Skeletal muscle cell (primary cell): ENCODE measurements at regions not wholly inside any gene's neighbourhood (a gene's known extent, or its start where the extent isn't known, plus 50 kb on each side); places are given as distances from the start of the nearest gene placed in this dataset.

Experiments
- DNase-seq: peaks from one replicate; pipeline ENCODE4 v3.0.0-alpha.2; 2010; ENCODE audit warnings: low read depth
- H3K4me3 ChIP-seq: 2 replicates; pipeline ENCODE4 v1.5.1; 2011; ENCODE audit warnings: low read depth, mild to moderate bottlenecking, control low read depth, low read length, moderate library complexity

- no peak for DNase-seq
- no peak overlapping the region for H3K4me3 ChIP-seq
Measured at GRCh38 chr21:38556390-38556789, 58.1 kb upstream of the ERG start.

- DNase-seq = no peak
- H3K4me3 ChIP-seq = no peak overlapping the region
Measured at GRCh38 chr21:38561205-38561604, 62.9 kb upstream of the ERG start.

DNA sequence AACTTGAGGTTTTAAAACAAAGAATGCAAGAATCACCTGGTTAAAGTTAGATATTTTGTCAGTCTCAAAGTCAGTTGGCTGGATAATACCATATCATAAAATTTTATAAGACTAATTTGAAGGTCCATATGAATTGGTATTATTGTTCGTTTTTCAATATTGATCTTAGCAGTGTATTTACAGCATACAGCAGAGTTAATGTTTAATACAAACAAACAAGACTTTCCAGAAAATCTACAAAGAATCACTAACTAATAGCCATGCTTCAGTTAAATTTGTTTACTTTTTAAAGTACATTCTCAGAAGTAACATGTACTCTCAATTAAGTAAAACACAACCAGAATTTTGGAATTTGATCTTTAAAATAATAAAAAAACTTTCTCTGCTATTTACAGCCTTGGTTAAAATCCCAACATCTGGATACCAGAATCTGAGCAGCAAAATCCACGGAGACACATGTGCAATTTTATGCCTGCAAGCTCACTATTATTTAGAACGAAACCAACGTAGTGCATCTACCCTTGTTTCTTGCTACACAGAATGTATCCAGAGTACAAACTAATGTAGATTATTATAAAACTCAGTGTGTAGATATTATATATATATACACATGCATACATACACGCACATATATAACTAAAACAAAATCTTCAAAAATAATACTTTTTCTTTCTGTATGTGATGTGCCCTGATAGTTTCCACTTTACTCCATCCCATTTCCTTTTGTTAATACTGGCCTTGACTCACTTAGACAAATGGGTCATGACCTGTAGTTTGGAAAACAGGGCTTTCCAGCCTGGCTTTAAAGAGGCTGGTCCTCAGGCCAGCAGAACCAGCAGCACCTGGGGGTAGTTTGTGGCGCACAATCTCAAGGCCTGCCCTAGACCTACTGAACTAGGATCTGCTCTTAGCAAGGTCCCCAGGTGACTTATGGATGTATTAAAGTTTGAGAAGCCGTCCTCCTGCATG is 63.6 kb upstream of the ERG start:
- no peak overlapping the region for H3K4me3 ChIP-seq
- no peak for DNase-seq

DNA sequence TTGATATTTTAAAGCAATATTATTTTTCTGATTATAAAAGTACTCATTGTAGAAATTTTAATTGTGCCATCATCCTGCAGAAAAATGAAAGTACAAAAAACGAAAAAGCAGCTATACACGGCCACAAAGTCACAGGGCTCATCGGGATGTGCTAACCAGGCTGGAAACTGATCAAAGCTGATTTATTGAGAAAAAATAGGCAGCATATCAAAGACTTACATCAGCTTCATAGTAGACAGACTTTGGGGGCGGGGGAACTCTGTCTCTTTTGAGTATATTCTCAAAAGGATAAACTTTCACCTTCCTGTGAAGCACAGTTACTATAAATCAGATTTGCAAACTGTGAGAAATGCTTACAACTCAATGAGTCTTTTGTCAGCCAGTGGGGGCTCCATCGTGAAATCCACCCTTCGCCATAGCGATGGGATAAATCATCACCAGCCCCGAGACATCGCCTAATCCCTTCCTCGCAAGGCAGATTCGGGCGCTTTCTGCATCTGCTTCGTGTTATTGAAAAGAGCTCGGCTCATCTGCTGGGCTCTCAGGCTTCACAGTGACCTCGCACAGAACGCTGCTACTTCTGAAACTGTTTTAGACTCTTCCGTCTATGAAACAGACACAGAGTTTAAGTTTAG is 69.2 kb upstream of the ERG start:
- H3K4me3 ChIP-seq = peak overlapping the region; percentile 27
- DNase-seq = peak; percentile 39

GRCh38 chr21:38567970-38568360 is 69.7 kb upstream of the ERG start:
- no peak for DNase-seq
- peak overlapping the region; percentile 27 for H3K4me3 ChIP-seq

DNA sequence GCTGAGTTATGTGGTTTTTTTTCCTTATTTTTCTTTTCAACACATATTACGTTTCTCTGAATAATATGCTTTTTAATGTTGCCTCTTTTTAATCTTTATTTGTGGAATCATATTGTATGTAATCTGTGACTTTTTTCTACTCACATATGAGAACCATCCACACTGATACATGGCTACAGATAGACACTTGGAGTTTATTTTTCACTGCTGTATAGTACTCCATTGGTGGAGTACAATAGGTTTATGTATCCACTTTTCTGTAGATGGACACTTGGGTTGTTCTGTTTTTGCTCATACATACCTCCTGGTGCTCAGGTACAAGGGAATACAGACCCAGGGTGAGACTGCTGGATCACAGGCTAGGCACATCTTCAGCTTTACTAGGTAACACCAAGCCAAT is 71.5 kb upstream of the ERG start:
- DNase-seq = no peak
- no peak overlapping the region for H3K4me3 ChIP-seq

GRCh38 chr21:38570596-38570995 is 72.3 kb upstream of the ERG start:
- DNase-seq = no peak
- H3K4me3 ChIP-seq = no peak overlapping the region

DNA sequence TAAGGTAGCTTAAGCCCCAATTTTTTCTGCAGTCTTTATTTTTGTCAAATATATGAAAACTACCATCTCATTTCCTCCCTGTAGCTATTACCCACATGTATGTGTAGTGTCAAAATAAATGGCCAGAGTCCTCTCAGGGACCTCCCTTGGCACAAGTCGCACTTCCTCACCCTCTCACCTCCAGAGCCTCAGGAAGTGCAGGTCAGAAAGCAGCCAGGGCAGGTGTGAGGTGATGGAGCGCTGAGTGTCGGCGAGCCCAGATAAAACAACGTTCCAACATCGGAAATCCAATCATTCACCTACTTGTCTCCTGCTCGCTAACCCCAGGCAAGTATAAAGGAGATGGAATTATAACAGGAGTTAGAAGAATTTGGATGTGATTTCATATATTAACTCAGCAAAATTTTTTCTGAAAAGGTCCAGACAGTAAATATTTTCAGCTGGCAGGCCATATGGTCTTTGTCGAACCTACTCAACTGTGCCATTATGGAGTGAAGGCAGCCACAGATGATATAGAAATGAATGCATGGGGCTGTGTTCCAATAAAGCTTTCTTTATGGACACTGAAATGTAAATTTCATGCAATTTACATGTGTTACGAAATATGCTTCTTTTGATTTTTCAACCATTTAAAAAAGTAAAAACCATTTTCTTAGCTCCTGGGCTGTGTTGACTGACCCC is 76.8 kb upstream of the ERG start:
- no peak overlapping the region for H3K4me3 ChIP-seq
- no peak for DNase-seq

DNA sequence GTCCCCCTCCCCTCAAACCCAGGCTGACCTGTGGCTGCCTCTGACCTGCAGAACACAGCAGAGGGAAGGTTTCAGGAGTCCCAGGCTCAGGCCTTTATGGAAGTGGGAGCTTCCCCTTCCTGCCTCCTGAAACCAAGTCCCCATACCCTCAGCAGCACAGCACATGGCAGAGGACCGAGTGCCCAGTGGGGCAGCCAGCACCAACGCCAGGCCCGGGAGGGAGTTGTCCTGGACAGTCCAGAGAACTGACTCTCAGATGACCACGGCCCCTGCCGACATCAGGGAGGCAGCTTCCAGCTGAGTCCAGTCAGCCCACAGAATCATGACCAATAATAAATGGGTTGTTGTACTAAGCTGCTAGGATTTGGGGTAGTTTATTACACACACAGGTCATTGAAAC is 79.6 kb upstream of the ERG start:
- H3K4me3 ChIP-seq = no peak overlapping the region
- no peak for DNase-seq

DNA sequence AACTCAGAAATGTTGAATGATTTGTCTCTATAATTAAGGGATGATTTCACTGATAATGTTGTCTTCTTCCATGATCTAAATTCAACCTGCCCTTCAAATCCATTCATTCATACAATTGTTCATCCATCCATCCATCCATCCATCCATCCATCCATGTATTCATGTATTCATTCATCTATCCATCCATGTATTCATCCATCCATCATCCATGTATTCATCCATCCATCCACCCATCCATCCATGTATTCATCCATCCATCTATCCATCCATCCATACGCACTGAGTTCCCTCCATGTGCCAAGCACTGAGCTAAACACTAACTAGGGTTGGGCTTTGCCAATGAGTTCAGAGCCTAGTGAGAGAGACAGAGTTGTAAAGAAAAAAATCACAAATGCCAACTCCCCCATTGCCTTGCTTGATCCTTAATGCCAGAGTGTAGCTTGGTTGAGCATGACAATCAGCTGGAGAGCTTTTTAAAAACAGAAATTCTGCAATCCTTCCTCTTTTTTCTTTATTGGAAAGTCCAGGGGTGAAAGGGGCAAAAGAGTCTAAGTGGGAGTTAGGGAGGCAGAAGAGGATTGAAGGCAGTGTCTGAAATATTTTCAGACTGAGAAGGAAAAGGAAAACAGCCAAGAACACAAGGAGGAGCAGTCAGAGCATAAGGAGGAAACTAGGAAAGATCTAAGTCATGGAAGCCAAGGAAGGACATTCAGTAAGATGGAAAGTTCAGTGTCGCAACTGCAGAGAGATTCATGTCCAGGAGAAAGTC is 92.4 kb upstream of the ERG start:
- no peak for DNase-seq
- no peak overlapping the region for H3K4me3 ChIP-seq

- no peak overlapping the region for H3K4me3 ChIP-seq
- DNase-seq = no peak
Measured at GRCh38 chr21:38591218-38591537, 92.9 kb upstream of the ERG start.

GRCh38 chr21:38596264-38597042 is 98.2 kb upstream of the ERG start:
- H3K4me3 ChIP-seq = no peak overlapping the region
- no peak for DNase-seq

DNA sequence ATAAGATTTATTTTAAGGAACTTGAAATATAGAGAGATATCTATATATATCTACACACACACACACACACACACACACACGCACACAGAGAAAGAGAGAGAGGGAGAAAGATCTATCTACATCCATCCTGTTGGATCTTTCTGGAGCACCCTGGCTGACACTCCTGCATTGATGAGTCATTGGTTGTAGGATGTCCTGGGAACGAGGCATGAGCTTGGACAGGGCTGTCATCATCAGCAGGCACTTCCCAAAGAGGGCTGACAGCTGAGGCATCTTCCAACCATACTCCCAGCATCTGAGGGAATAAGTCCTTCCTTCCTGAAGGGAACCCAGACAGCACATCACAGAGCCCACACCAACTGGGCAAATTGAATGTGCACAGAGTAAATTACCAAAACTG is 99.1 kb upstream of the ERG start:
- DNase-seq = no peak

DNA sequence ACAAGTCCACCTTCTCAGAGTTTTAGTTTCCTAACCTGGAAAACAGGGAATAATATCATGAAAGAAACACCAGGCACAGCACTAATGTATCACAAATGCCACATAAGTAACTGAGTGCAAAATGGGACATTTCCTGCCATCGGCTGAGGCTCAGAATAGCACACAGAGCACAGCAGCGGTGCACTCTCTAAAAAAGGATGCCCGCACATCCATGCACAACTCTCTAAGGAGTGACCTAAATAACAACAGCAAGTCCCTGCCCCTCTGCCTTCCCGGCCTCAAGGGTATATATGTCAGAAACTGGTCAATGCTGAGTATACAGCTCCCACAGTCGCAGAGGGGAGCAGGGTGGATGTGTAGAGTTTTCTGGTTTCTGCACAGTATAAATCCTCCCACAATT is 100.1 kb upstream of the ERG start:
- no peak overlapping the region for H3K4me3 ChIP-seq
- no peak for DNase-seq

More for the DNA sequence above, 99.1 kb upstream of the ERG start:
- no peak overlapping the region for H3K4me3 ChIP-seq

- DNase-seq = no peak
Measured at GRCh38 chr21:38599381-38599975, 101.2 kb upstream of the ERG start.

DNA sequence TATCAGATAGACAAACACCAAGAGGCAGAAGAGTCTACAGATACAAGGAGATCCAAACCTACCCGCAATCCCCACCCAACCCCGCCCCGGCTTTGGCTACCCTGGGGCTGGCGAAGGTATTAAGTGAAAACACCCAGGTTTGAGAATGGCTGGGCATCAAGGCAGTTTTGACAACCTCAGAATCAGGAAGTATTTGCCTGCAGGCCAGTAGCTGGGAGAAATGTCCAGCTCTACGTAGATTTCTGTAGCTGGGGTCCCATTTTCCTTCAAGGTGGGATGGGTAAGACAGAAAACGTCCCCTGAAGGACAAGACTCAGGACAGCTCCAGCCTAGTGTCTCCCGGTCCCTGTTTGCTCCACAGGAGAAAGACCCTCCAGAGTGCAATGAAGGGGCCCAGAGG is 101.8 kb upstream of the ERG start:
- no peak for DNase-seq
- no peak overlapping the region for H3K4me3 ChIP-seq

More at GRCh38 chr21:38599381-38599975, 101.2 kb upstream of the ERG start:
- H3K4me3 ChIP-seq = no peak overlapping the region

DNA sequence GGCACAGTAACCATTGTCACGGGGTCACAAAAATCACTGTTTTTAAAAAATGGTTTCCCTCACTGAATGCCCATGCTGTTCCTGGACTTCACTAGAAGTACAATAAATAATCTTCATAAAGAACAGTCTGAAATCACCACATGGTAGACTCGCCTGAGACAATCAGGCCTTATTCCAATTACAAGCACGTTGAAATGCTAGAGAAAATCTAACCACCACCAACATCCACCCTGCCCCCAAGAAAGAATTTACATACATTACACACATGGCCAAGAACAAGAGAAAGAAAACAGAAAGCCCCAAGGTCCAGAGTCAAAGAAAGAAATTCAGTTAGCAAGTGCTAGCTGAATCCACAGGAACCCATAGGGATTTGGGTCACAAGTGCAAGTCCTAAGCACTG is 107.0 kb upstream of the ERG start:
- no peak overlapping the region for H3K4me3 ChIP-seq
- DNase-seq = no peak

- no peak for DNase-seq
- no peak overlapping the region for H3K4me3 ChIP-seq
Measured at GRCh38 chr21:38609580-38609979, 111.3 kb upstream of the ERG start.
